Lower leg skin (tissue), 4 donors: ENCODE measurements at regions not wholly inside any gene's neighbourhood (a gene's known extent, or its start where the extent isn't known, plus 50 kb on each side); places are given as distances from the start of the nearest gene placed in this dataset.

ENCODE experiments used
- DNase-seq, 2 donors: peaks; one replicate each; pipeline ENCODE4 v3.0.0-alpha.2; 2019; ENCODE audit warnings: low spot score in 2 of 2
- H3K4me3 ChIP-seq: fragments of 200-600 bp; sonication (generic); 2 replicates; pipeline ENCODE4 v1.5.1; 2017; ENCODE audit warnings: mild to moderate bottlenecking, low read depth; ENCODE audit not compliant: poor library complexity, severe bottlenecking
- CTCF ChIP-seq, 3 donors: fragments of 450-650 bp; IDR thresholded peaks; one replicate each; pipeline ENCODE4 v1.5.1; 2016; ENCODE audit warnings: antibody characterized with exemption in 3 of 3, mild to moderate bottlenecking in 3 of 3, moderate library complexity in 2 of 3
- POLR2A ChIP-seq, 2 donors: fragments of 450-650 bp; IDR thresholded peaks; one replicate each; pipeline ENCODE4 v1.6.1; 2016 to 2017; ENCODE audit warnings: antibody characterized with exemption in 2 of 2, mild to moderate bottlenecking in 1 of 2, moderate library complexity in 1 of 2
- WGBS, 2 donors: methylation state at CpG; one replicate each; pipeline ENCODE4 v1.1.5; 2018; 5-methylcytosine and 5-hydroxymethylcytosine counted together
- intact Hi-C: fragments of 100-400 bp; cut with DNase I; formaldehyde crosslinking; loops from one replicate; pipeline ENCODE4 v1.15.0; 2023; ENCODE audit warnings: low total_unique reads

- TF ChIP-seq CTCF (IDR thresholded peaks at IDR 0.05) (no peak), POLR2A (IDR thresholded peaks at IDR 0.05) (no peak)
These were observed 92.8 kb downstream of the TAF11L14 start for GRCh38 chr5:17727098-17727497.

GRCh38 chr5:17730421-17730820, 96.2 kb downstream of the TAF11L14 start:
- H3K4me3 ChIP-seq = no peak overlapping the region
- intact Hi-C loops = no loop called here
- WGBS, 2 donors = 81 to 95% methylated on average over 2 of the region's 2 CpGs
- TF ChIP-seq POLR2A (IDR thresholded peaks at IDR 0.05) (no peak), CTCF (IDR thresholded peaks at IDR 0.05) (no peak)
- no peak for DNase-seq

More at GRCh38 chr5:17727098-17727497, 92.8 kb downstream of the TAF11L14 start:
- 60 to 73% methylated on average over 3 of the region's 3 CpGs for WGBS, 2 donors
- no peak for DNase-seq
- intact Hi-C loops = no loop called here
- H3K4me3 ChIP-seq = no peak overlapping the region

GRCh38 chr5:17732351-17732923, 98.2 kb downstream of the TAF11L14 start:
- peak in 1 of 2 donors; percentile 31 for DNase-seq
- TF ChIP-seq CTCF (IDR thresholded peaks at IDR 0.05) (no peak), POLR2A (IDR thresholded peaks at IDR 0.05) (no peak)
- H3K4me3 ChIP-seq = no peak overlapping the region
- WGBS, 2 donors = 58 to 71% methylated on average over 3 of the region's 3 CpGs
- intact Hi-C loops = no loop called here

GRCh38 chr5:17734011-17734410, 99.8 kb downstream of the TAF11L14 start:
- TF ChIP-seq POLR2A (IDR thresholded peaks at IDR 0.05) (no peak), CTCF (IDR thresholded peaks at IDR 0.05) (no peak)
- intact Hi-C loops = no loop called here
- 56 to 72% methylated on average over 2 of the region's 2 CpGs for WGBS, 2 donors
- no peak overlapping the region for H3K4me3 ChIP-seq
- DNase-seq = no peak

GRCh38 chr5:17735761-17736160, 101.5 kb downstream of the TAF11L14 start:
- TF ChIP-seq CTCF (IDR thresholded peaks at IDR 0.05) (no peak), POLR2A (IDR thresholded peaks at IDR 0.05) (no peak)
- no peak overlapping the region for H3K4me3 ChIP-seq
- WGBS, 2 donors = 32 to 38% methylated on average over 4 of the region's 4 CpGs
- intact Hi-C loops = no loop called here
- DNase-seq = no peak

- 89 to 96% methylated on average over 2 of the region's 2 CpGs for WGBS, 2 donors
- H3K4me3 ChIP-seq = no peak overlapping the region
- no peak for DNase-seq
- intact Hi-C loops = no loop called here
- no peak for TF ChIP-seq CTCF (IDR thresholded peaks at IDR 0.05)
- no peak for TF ChIP-seq POLR2A (IDR thresholded peaks at IDR 0.05)
These were observed 102.8 kb downstream of the TAF11L14 start for GRCh38 chr5:17737092-17737491.
